ENCODE measurements at regions not wholly inside any gene's neighbourhood (a gene's known extent, or its start where the extent isn't known, plus 50 kb on each side); places are given as distances from the start of the nearest gene placed in this dataset.

GRCh38 chr7:124322561-124322960 lies 289.7 kb upstream of the TMEM229A start:
- no peak overlapping the region for H3K27ac Mint-ChIP-seq
- H3K36me3 Mint-ChIP-seq, result no peaks in the 10 kb centered on the region
- no peaks in the 10 kb centered on the region for H3K27me3 Mint-ChIP-seq
- H3K4me3 Mint-ChIP-seq, result no peak overlapping the region
- no peaks in the 10 kb centered on the region for H3K9me3 Mint-ChIP-seq
- H3K4me1 Mint-ChIP-seq (ENCODE audit: unreplicated experiment), result no peaks in the 10 kb centered on the region
- DNase-seq (ENCODE audit: extremely low spot score, unreplicated experiment), result no peak
- TF ChIP-seq CTCF (conservative IDR thresholded peaks at IDR 0.05), result no peak

- no peak for TF ChIP-seq CTCF (conservative IDR thresholded peaks at IDR 0.05)
- Mint-ChIP-seq H3K4me3 (no peak overlapping the region), H3K9me3 (no peaks in the 10 kb centered on the region), H3K36me3 (no peaks in the 10 kb centered on the region), H3K27ac (no peak overlapping the region), H3K27me3 (no peaks in the 10 kb centered on the region), H3K4me1 (ENCODE audit: unreplicated experiment) (no peaks in the 10 kb centered on the region)
- no peak for DNase-seq (ENCODE audit: extremely low spot score, unreplicated experiment)
These were observed 286.0 kb upstream of the TMEM229A start for GRCh38 chr7:124318721-124319450.

- H3K4me3 Mint-ChIP-seq, result no peak overlapping the region
- no peaks in the 10 kb centered on the region for H3K9me3 Mint-ChIP-seq
- no peaks in the 10 kb centered on the region for H3K36me3 Mint-ChIP-seq
These were observed 278.1 kb upstream of the TMEM229A start for GRCh38 chr7:124310934-124311390.

GRCh38 chr7:124308384-124308783 lies 275.5 kb upstream of the TMEM229A start:
- H3K36me3 Mint-ChIP-seq, result no peaks in the 10 kb centered on the region
- H3K27ac Mint-ChIP-seq, result no peak overlapping the region
- DNase-seq (ENCODE audit: extremely low spot score, unreplicated experiment), result no peak
- no peak overlapping the region for H3K4me3 Mint-ChIP-seq
- no peaks in the 10 kb centered on the region for H3K4me1 Mint-ChIP-seq (ENCODE audit: unreplicated experiment)
- no peak for TF ChIP-seq CTCF (conservative IDR thresholded peaks at IDR 0.05)
- H3K27me3 Mint-ChIP-seq, result no peaks in the 10 kb centered on the region
- no peaks in the 10 kb centered on the region for H3K9me3 Mint-ChIP-seq

More at GRCh38 chr7:124310934-124311390, 278.1 kb upstream of the TMEM229A start:
- DNase-seq (ENCODE audit: extremely low spot score, unreplicated experiment), result no peak
- TF ChIP-seq CTCF (conservative IDR thresholded peaks at IDR 0.05), result no peak
- Mint-ChIP-seq H3K4me1 (ENCODE audit: unreplicated experiment) (no peaks in the 10 kb centered on the region), H3K27ac (no peak overlapping the region), H3K27me3 (no peaks in the 10 kb centered on the region)

- no peak overlapping the region for H3K4me3 Mint-ChIP-seq
- no peak for DNase-seq (ENCODE audit: extremely low spot score, unreplicated experiment)
- H3K4me1 Mint-ChIP-seq (ENCODE audit: unreplicated experiment), result no peaks in the 10 kb centered on the region
- no peaks in the 10 kb centered on the region for H3K36me3 Mint-ChIP-seq
- no peak for TF ChIP-seq CTCF (conservative IDR thresholded peaks at IDR 0.05)
- H3K27ac Mint-ChIP-seq, result no peak overlapping the region
- H3K9me3 Mint-ChIP-seq, result peaks cover 4% of the 10 kb centered on the region
- no peaks in the 10 kb centered on the region for H3K27me3 Mint-ChIP-seq
These were observed 262.4 kb upstream of the TMEM229A start for GRCh38 chr7:124295289-124295688.
